Fibroblast of the aortic adventitia (primary cell): ENCODE measurements at regions not wholly inside any gene's neighbourhood (a gene's known extent, or its start where the extent isn't known, plus 50 kb on each side); places are given as distances from the start of the nearest gene placed in this dataset.

Experiments used
- DNase-seq: peaks from one replicate; pipeline ENCODE4 v3.0.0-alpha.2; 2010; ENCODE audit warnings: low read depth
- H3K4me3 ChIP-seq: 2 replicates; pipeline ENCODE4 v1.5.1; 2011; ENCODE audit warnings: low read depth, mild to moderate bottlenecking, control low read depth, low read length, moderate library complexity
- CTCF ChIP-seq: IDR thresholded peaks from 2 replicates; pipeline ENCODE4 v1.5.1; 2011; ENCODE audit warnings: mild to moderate bottlenecking, low read length, control low read depth, inconsistent platforms; ENCODE audit not compliant: insufficient read depth

GRCh38 chr5:143761663-143762062, 50.3 kb upstream of the HMHB1 start:
- H3K4me3 ChIP-seq: no peak overlapping the region
- no peak for DNase-seq
- TF ChIP-seq CTCF: no peak

- no peak for TF ChIP-seq CTCF
- no peak for DNase-seq
- no peak overlapping the region for H3K4me3 ChIP-seq
Measured at GRCh38 chr5:143760755-143761154, 51.2 kb upstream of the HMHB1 start.

GRCh38 chr5:143760131-143760505, 51.8 kb upstream of the HMHB1 start:
- no peak overlapping the region for H3K4me3 ChIP-seq
- no peak for TF ChIP-seq CTCF
- no peak for DNase-seq

- no peak overlapping the region for H3K4me3 ChIP-seq
- peak; percentile 29 for DNase-seq
Measured at GRCh38 chr5:143759396-143760130, 52.4 kb upstream of the HMHB1 start.

GRCh38 chr5:143758750-143759149, 53.2 kb upstream of the HMHB1 start:
- no peak overlapping the region for H3K4me3 ChIP-seq
- TF ChIP-seq CTCF: no peak
- DNase-seq: peak; percentile 82

More at GRCh38 chr5:143759396-143760130, 52.4 kb upstream of the HMHB1 start:
- TF ChIP-seq CTCF: no peak

GRCh38 chr5:143758015-143758414, 53.9 kb upstream of the HMHB1 start:
- no peak for DNase-seq
- no peak overlapping the region for H3K4me3 ChIP-seq
- no peak for TF ChIP-seq CTCF

- TF ChIP-seq CTCF: no peak
- peak; percentile 70 for DNase-seq
- H3K4me3 ChIP-seq: no peak overlapping the region
Measured at GRCh38 chr5:143757116-143757515, 54.8 kb upstream of the HMHB1 start.
